Thoracic aorta (tissue), 2 donors: ENCODE measurements at regions not wholly inside any gene's neighbourhood (a gene's known extent, or its start where the extent isn't known, plus 50 kb on each side); places are given as distances from the start of the nearest gene placed in this dataset.
"Not testable (repeated sequence)": the region's sequence is repeated elsewhere in the genome, so short reads cannot be mapped to it uniquely, and the experiment has no call there.

ENCODE experiments used
- ATAC-seq: fragments of 150-250 bp; one replicate; pipeline ENCODE4 v1.8.0; 2017; ENCODE audit warnings: low read depth; ENCODE audit not compliant: insufficient number of reproducible peaks, low FRiP score
- DNase-seq: peaks from one replicate; pipeline ENCODE4 v3.0.0-alpha.2; 2020; ENCODE audit warnings: low spot score
- H3K27ac ChIP-seq, 2 donors: fragments of 200-600 bp; sonication (generic); 1 replicate in 1 of 2; 2 replicates in 1 of 2; pipeline ENCODE4 v1.5.1; 2016; ENCODE audit warnings: mild to moderate bottlenecking in 2 of 2, moderate library complexity in 2 of 2
- H3K27me3 ChIP-seq: fragments of 200-600 bp; sonication (generic); replicated peaks from 2 replicates; pipeline ENCODE4 v1.6.0; 2016; ENCODE audit warnings: mild to moderate bottlenecking; ENCODE audit not compliant: insufficient read depth
- H3K36me3 ChIP-seq: fragments of 200-600 bp; sonication (generic); one replicate; pipeline ENCODE4 v1.5.1; 2016
- H3K4me1 ChIP-seq, 2 donors: fragments of 200-600 bp; sonication (generic); 1 replicate in 1 of 2; 2 replicates in 1 of 2; pipeline versions ENCODE4 v1.5.1 to v1.6.0; 2016; ENCODE audit warnings: low read depth in 2 of 2, mild to moderate bottlenecking in 1 of 2; ENCODE audit not compliant: control insufficient read depth in 1 of 2
- H3K4me3 ChIP-seq: fragments of 200-600 bp; sonication (generic); 2 replicates; pipeline ENCODE4 v1.5.1; 2016; ENCODE audit warnings: mild to moderate bottlenecking
- H3K9me3 ChIP-seq: fragments of 200-600 bp; sonication (generic); 2 replicates; pipeline ENCODE4 v1.5.1; 2016
- TF ChIP-seq, protein P1 (sequence below): fragments of 200-600 bp; sonication (generic); IDR thresholded peaks from one replicate; pipeline ENCODE4 v1.5.1; 2019; ENCODE audit warnings: antibody characterized with exemption

DNA sequence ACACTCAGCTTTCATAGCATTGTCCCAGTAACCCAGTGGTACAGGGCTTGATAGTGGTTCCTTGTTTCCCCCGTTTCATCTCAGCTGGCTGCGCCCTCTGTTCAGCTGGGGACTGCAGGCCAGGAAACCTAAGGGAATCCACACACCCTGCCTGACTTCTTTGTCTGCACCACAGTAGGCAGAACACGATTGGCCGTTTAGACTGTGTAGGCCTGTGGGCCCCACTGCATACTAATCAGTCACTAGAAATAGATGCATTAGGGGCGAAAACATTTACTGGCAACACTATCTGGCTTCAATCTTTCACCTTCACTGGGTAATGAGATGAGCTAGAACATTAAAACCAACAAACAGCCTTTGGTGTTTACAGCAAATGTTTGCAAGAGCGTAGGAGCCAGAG lies 512.7 kb upstream of the BRINP1 start:
- H3K4me1 ChIP-seq = no peaks in the 10 kb centered on the region
- no peak overlapping the region for H3K4me3 ChIP-seq
- no peaks in the 10 kb centered on the region for H3K9me3 ChIP-seq
- DNase-seq (no peak), ATAC-seq (no peak)
- H3K36me3 ChIP-seq = no peaks in the 10 kb centered on the region
- no peak overlapping the region for H3K27ac ChIP-seq
- TF ChIP-seq, protein P1, sequence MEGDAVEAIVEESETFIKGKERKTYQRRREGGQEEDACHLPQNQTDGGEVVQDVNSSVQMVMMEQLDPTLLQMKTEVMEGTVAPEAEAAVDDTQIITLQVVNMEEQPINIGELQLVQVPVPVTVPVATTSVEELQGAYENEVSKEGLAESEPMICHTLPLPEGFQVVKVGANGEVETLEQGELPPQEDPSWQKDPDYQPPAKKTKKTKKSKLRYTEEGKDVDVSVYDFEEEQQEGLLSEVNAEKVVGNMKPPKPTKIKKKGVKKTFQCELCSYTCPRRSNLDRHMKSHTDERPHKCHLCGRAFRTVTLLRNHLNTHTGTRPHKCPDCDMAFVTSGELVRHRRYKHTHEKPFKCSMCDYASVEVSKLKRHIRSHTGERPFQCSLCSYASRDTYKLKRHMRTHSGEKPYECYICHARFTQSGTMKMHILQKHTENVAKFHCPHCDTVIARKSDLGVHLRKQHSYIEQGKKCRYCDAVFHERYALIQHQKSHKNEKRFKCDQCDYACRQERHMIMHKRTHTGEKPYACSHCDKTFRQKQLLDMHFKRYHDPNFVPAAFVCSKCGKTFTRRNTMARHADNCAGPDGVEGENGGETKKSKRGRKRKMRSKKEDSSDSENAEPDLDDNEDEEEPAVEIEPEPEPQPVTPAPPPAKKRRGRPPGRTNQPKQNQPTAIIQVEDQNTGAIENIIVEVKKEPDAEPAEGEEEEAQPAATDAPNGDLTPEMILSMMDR = no peak
- H3K27me3 ChIP-seq = no peaks in the 10 kb centered on the region

DNA sequence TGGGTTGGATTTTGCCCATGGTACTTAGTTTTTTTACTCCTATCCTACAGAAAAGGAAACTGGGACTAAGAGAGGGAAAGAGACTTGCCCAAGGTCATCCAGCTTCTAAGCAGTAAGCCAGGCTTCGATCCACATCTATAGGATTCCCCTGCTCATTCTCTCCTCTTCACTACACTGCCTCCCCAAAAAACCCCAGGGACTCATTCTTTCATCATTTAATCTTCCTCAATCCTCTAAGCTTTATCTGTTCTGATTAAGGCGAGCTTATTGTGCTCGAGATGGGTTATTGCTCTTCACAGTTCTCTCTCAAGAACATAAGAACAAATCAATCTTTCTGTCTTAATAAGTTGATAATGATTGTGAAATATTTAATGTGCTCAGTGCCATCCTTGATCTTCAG lies 511.1 kb upstream of the BRINP1 start:
- ATAC-seq = no peak
- TF ChIP-seq, protein P1 = no peak
- no peak for DNase-seq
- no peaks in the 10 kb centered on the region for H3K27me3 ChIP-seq
- no peak overlapping the region for H3K4me3 ChIP-seq
- H3K36me3 ChIP-seq = no peaks in the 10 kb centered on the region
- no peaks in the 10 kb centered on the region for H3K4me1 ChIP-seq
- H3K9me3 ChIP-seq = no peaks in the 10 kb centered on the region
- no peak overlapping the region for H3K27ac ChIP-seq

DNA sequence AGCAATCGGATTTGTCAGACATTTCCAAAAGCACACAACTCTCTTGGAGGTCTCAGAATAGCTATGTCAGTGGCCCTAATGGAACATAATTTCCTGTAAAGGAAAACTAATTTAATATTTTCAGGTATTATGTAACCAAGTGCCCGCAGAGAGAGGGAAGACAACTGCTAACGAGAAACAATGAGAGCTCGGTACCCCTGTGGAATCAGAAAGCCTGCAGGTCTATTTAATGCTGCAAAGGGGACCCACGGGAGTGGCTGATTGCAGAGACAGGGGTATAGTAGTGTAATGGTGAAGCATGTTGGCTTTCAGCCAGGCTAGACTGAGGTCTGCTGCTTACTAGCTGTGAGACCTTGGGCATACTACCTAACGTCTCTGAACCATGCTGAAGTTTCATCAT lies 508.1 kb upstream of the BRINP1 start:
- Histone ChIP-seq H3K4me1 (no peaks in the 10 kb centered on the region), H3K27ac (no peak overlapping the region), H3K27me3 (no peaks in the 10 kb centered on the region), H3K9me3 (no peaks in the 10 kb centered on the region), H3K36me3 (no peaks in the 10 kb centered on the region), H3K4me3 (no peak overlapping the region)
- TF ChIP-seq, protein P1 = no peak
- no peak for DNase-seq
- no peak for ATAC-seq

DNA sequence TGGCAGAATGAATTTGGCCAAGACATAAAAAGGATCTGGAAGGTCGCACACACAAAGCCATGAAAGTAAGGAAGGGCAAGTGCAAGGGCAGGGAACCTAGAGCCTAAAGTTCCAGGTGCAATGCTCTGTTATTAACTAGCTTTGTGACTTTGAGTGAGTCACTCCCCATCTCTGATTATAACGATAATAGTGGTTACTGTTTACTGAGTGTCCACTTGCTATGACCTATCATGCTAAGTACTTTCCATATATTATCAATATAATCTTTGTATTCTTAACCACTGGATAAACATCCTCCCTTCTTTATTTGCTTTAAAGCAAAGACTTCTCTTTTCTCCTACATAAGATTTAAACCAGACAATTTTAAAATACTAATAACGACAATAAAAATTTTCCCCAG lies 504.6 kb upstream of the BRINP1 start:
- DNase-seq (no peak), ATAC-seq (no peak)
- TF ChIP-seq, protein P1 = no peak
- Histone ChIP-seq H3K27me3 (no peaks in the 10 kb centered on the region), H3K9me3 (no peaks in the 10 kb centered on the region), H3K36me3 (no peaks in the 10 kb centered on the region), H3K4me1 (no peaks in the 10 kb centered on the region), H3K27ac (no peak overlapping the region), H3K4me3 (no peak overlapping the region)

DNA sequence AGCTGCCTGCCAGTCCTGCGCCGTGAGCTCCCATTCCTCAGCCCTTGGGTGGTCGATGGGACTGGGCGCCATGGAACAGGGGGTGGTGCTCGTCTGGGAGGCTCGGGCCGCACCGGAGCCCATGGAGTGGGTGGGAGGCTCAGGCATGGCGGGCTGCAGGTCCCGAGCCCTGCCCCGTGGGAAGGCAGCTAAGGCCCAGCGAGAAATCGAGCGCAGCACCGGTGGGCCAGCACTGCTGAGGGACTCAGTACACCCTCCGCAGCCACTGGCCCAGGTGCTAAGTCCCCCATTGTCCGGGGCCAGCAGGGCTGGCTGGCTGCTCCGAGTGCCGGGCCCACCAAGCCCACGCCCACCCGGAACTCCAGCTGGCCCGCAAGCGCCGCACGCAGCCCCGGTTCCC lies 501.0 kb upstream of the BRINP1 start:
- not testable (repeated sequence) for H3K4me3 ChIP-seq, H3K9me3 ChIP-seq, DNase-seq, H3K4me1 ChIP-seq, H3K36me3 ChIP-seq, ATAC-seq, H3K27ac ChIP-seq, H3K27me3 ChIP-seq

DNA sequence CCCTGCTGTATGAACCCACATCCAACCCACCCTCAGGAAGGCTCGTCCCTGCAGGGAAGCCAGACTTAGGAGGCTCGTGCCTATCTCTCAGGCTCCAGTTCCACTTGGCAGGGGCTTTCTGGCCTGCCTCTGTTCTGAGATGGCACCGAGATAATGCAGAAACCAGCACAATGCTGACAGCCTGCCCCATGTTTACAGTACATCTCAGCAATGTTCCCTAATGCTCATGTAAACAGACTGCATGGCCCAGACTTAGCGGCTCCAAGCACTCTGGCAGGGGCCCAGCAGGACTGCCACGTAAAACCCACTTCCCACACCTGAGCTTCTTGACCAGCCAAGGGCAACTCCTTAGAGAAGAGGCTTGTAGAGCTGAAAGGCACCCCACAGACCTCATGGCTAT lies 499.5 kb upstream of the BRINP1 start:
- TF ChIP-seq, protein P1 = no peak
- no peak overlapping the region for H3K27ac ChIP-seq
- ATAC-seq (no peak), DNase-seq (no peak)
- H3K4me3 ChIP-seq = no peak overlapping the region
- no peaks in the 10 kb centered on the region for H3K9me3 ChIP-seq
- H3K27me3 ChIP-seq = no peaks in the 10 kb centered on the region
- no peaks in the 10 kb centered on the region for H3K36me3 ChIP-seq
- no peaks in the 10 kb centered on the region for H3K4me1 ChIP-seq
